ENCODE measurements at regions not wholly inside any gene's neighbourhood (a gene's known extent, or its start where the extent isn't known, plus 50 kb on each side); places are given as distances from the start of the nearest gene placed in this dataset.

DNA sequence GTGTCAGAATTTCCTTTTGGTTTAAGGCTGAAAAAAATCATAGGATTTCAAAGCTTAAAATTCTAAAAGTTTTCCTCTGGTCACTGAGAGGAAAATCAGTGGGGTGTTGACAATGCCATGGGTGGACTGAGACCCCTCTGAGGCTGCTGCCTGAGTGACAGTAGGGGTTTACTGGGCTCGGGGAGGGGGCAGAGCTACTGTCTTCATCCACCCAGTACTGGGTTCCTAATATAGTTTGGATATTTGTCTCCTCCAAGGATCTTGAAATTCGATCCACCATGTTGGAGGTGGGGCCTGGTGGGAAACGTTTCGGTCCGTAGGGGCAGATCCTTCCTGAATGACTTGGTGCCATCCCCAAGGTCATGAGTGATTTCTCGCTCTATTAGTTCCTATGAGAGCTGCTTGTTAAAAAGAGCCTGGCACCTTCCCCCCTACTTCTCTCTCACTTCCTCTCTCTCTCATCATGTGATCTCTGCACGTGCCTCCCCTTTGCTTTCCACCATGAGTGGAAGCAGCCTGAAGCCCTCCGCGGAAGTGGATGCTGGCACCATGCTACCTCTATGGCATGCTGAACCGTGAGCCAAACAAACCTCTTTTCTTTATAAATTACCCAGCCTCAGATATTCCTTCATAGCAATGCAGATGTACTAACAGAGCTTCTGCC lies 72.3 kb downstream of the MAP10 start:
- Histone ChIP-seq H3K4me3 (no peak overlapping the region), H2AFZ (no peak overlapping the region), H3K4me2 (no peak overlapping the region), H3K36me3 (replicated peaks; ENCODE audit: insufficient read depth, low read depth) (no peaks in the 10 kb centered on the region), H4K20me1 (ENCODE audit: insufficient read depth, poor library complexity, severe bottlenecking) (no peaks in the 10 kb centered on the region), H3K9me3 (ENCODE audit: low read depth) (no peaks in the 10 kb centered on the region), H3K27me3 (no peaks in the 10 kb centered on the region), H3K79me2 (no peaks in the 10 kb centered on the region), H3K27ac (no peak overlapping the region), H3K4me1 (ENCODE audit: insufficient read depth) (no peaks in the 10 kb centered on the region), H3K9me2 (replicated peaks; ENCODE audit: insufficient read depth) (no peaks in the 10 kb centered on the region)
- TF ChIP-seq EZH2 (IDR thresholded peaks at IDR 0.05; ENCODE audit: borderline replicate concordance) (no peak), EZH2phosphoT487 (IDR thresholded peaks at IDR 0.05; ENCODE audit: low read depth, severe bottlenecking, unreplicated experiment) (no peak)
- TF ChIP-seq, protein P1, sequence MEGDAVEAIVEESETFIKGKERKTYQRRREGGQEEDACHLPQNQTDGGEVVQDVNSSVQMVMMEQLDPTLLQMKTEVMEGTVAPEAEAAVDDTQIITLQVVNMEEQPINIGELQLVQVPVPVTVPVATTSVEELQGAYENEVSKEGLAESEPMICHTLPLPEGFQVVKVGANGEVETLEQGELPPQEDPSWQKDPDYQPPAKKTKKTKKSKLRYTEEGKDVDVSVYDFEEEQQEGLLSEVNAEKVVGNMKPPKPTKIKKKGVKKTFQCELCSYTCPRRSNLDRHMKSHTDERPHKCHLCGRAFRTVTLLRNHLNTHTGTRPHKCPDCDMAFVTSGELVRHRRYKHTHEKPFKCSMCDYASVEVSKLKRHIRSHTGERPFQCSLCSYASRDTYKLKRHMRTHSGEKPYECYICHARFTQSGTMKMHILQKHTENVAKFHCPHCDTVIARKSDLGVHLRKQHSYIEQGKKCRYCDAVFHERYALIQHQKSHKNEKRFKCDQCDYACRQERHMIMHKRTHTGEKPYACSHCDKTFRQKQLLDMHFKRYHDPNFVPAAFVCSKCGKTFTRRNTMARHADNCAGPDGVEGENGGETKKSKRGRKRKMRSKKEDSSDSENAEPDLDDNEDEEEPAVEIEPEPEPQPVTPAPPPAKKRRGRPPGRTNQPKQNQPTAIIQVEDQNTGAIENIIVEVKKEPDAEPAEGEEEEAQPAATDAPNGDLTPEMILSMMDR (IDR thresholded peaks at IDR 0.05; ENCODE audit: poor library complexity) = no peak
- no peak for DNase-seq (ENCODE audit: low spot score)
- 88% methylated on average over 10 of the region's 10 CpGs for WGBS (ENCODE audit: low lambda C conversion rate, missing lambda C conversion rate)

- no peaks in the 10 kb centered on the region for H3K9me3 ChIP-seq (ENCODE audit: low read depth)
- 87% methylated on average over 2 of the region's 2 CpGs for WGBS (ENCODE audit: low lambda C conversion rate, missing lambda C conversion rate)
- no peak for DNase-seq (ENCODE audit: low spot score)
- no peak overlapping the region for H3K4me3 ChIP-seq
- H3K9me2 ChIP-seq (replicated peaks; ENCODE audit: insufficient read depth) = no peaks in the 10 kb centered on the region
- H3K36me3 ChIP-seq (replicated peaks; ENCODE audit: insufficient read depth, low read depth) = no peaks in the 10 kb centered on the region
- TF ChIP-seq EZH2phosphoT487 (IDR thresholded peaks at IDR 0.05; ENCODE audit: low read depth, severe bottlenecking, unreplicated experiment) = no peak
- TF ChIP-seq EZH2 (IDR thresholded peaks at IDR 0.05; ENCODE audit: borderline replicate concordance) = no peak
- TF ChIP-seq, protein P1 (IDR thresholded peaks at IDR 0.05; ENCODE audit: poor library complexity) = no peak
- no peaks in the 10 kb centered on the region for H3K79me2 ChIP-seq
- H4K20me1 ChIP-seq (ENCODE audit: insufficient read depth, poor library complexity, severe bottlenecking) = no peaks in the 10 kb centered on the region
- H3K27me3 ChIP-seq = no peaks in the 10 kb centered on the region
- no peaks in the 10 kb centered on the region for H3K4me1 ChIP-seq (ENCODE audit: insufficient read depth)
- H2AFZ ChIP-seq = no peak overlapping the region
- H3K4me2 ChIP-seq = no peak overlapping the region
- no peak overlapping the region for H3K27ac ChIP-seq
These were observed 72.3 kb upstream of the NTPCR start for GRCh38 chr1:232878086-232878485.

DNA sequence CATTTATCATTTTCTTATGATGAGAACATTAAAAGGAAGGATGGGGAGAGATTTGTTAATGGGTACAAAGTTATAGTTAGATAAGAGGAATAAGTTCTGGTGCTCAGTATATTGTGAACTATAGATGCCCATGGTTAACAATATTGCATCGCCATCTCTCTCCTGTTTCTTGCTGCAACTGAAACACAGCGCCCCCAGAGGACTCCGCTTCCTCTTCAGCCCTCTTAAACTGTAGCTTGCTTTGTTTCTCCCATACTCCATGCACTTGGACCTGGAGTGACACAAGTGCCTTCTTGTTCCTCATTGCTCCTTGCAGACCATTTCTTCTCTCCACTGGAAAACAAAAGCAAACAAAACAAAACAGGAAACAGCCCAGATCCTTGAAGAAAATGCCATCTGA lies 70.1 kb upstream of the NTPCR start:
- WGBS (ENCODE audit: low lambda C conversion rate, missing lambda C conversion rate) = 35% methylated on average over 3 of the region's 3 CpGs

More for the DNA sequence above, 70.1 kb upstream of the NTPCR start:
- no peaks in the 10 kb centered on the region for H3K27me3 ChIP-seq
- no peak overlapping the region for H3K4me2 ChIP-seq
- H3K36me3 ChIP-seq (replicated peaks; ENCODE audit: insufficient read depth, low read depth) = no peaks in the 10 kb centered on the region
- no peaks in the 10 kb centered on the region for H3K4me1 ChIP-seq (ENCODE audit: insufficient read depth)
- H3K9me3 ChIP-seq (ENCODE audit: low read depth) = no peaks in the 10 kb centered on the region
- no peak overlapping the region for H3K4me3 ChIP-seq
- no peak overlapping the region for H3K27ac ChIP-seq
- no peaks in the 10 kb centered on the region for H4K20me1 ChIP-seq (ENCODE audit: insufficient read depth, poor library complexity, severe bottlenecking)
- H3K9me2 ChIP-seq (replicated peaks; ENCODE audit: insufficient read depth) = no peaks in the 10 kb centered on the region
- no peaks in the 10 kb centered on the region for H3K79me2 ChIP-seq
- TF ChIP-seq, protein P1 (IDR thresholded peaks at IDR 0.05; ENCODE audit: poor library complexity) = peak; percentile 54
- TF ChIP-seq EZH2 (IDR thresholded peaks at IDR 0.05; ENCODE audit: borderline replicate concordance) = no peak
- no peak overlapping the region for H2AFZ ChIP-seq
- DNase-seq (ENCODE audit: low spot score) = peak; percentile 53

Measured in hepatocyte (in vitro differentiated cells).